RWPE2 (cell line): ENCODE measurements at regions not wholly inside any gene's neighbourhood (a gene's known extent, or its start where the extent isn't known, plus 50 kb on each side); places are given as distances from the start of the nearest gene placed in this dataset.

ENCODE experiments used
- ATAC-seq: fragments of 200-7000 bp; cut with Tn5 transposase; 3 replicates; pipeline ENCODE4 v1.9.1; 2021; ENCODE audit warnings: low read depth
- DNase-seq: peaks from one replicate; pipeline ENCODE4 v3.0.0-alpha.2; 2020; ENCODE audit warnings: low spot score
- H3K27ac ChIP-seq: fragments of 450-650 bp; 2 replicates; pipeline ENCODE4 v1.5.1; 2017; ENCODE audit warnings: mild to moderate bottlenecking; ENCODE audit not compliant: poor library complexity, severe bottlenecking
- H3K27me3 ChIP-seq: fragments of 250-450 bp; sonication (Bioruptor Pico); 2 replicates; pipeline ENCODE4 v1.5.1; 2021; ENCODE audit warnings: mild to moderate bottlenecking, moderate library complexity; ENCODE audit not compliant: insufficient read depth, poor library complexity, severe bottlenecking
- H3K36me3 ChIP-seq: fragments of 250-450 bp; sonication (Bioruptor Pico); 2 replicates; pipeline ENCODE4 v1.5.1; 2020; ENCODE audit warnings: low read depth, mild to moderate bottlenecking, moderate library complexity
- H3K4me1 ChIP-seq: fragments of 250-450 bp; sonication (Bioruptor Pico); 2 replicates; pipeline ENCODE4 v1.5.1; 2021; ENCODE audit warnings: mild to moderate bottlenecking, moderate library complexity; ENCODE audit not compliant: insufficient read depth, poor library complexity, severe bottlenecking
- H3K4me3 ChIP-seq: fragments of 250-450 bp; sonication (Bioruptor Pico); 2 replicates; pipeline ENCODE4 v1.5.1; 2021; ENCODE audit warnings: mild to moderate bottlenecking, moderate library complexity; ENCODE audit not compliant: severe bottlenecking
- H3K9me3 ChIP-seq: fragments of 250-450 bp; sonication (Bioruptor Pico); 2 replicates; pipeline ENCODE4 v1.5.1; 2021; ENCODE audit warnings: mild to moderate bottlenecking, moderate library complexity; ENCODE audit not compliant: severe bottlenecking
- CTCF ChIP-seq: fragments of 450-650 bp; IDR thresholded peaks from one replicate; pipeline ENCODE4 v1.5.1; 2017; ENCODE audit warnings: mild to moderate bottlenecking, moderate library complexity; ENCODE audit not compliant: poor library complexity, severe bottlenecking

GRCh38 chr10:127797339-127797738 lies 60.4 kb downstream of the FOXI2 start:
- DNase-seq (no peak), ATAC-seq (peak; percentile 42; the same call in 1 of the 3 replicates)
- Histone ChIP-seq H3K4me3 (no peak overlapping the region), H3K4me1 (no peaks in the 10 kb centered on the region), H3K36me3 (no peaks in the 10 kb centered on the region), H3K27ac (no peak overlapping the region), H3K27me3 (no peaks in the 10 kb centered on the region), H3K9me3 (no peaks in the 10 kb centered on the region)
- TF ChIP-seq CTCF = no peak

GRCh38 chr10:127798111-127798510 lies 61.1 kb downstream of the FOXI2 start:
- ATAC-seq (no peak), DNase-seq (no peak)
- TF ChIP-seq CTCF = no peak
- Histone ChIP-seq H3K27me3 (no peaks in the 10 kb centered on the region), H3K4me1 (no peaks in the 10 kb centered on the region), H3K9me3 (no peaks in the 10 kb centered on the region), H3K36me3 (no peaks in the 10 kb centered on the region), H3K27ac (no peak overlapping the region), H3K4me3 (no peak overlapping the region)

GRCh38 chr10:127801302-127801701 lies 64.3 kb downstream of the FOXI2 start:
- Histone ChIP-seq H3K9me3 (no peaks in the 10 kb centered on the region), H3K4me1 (no peaks in the 10 kb centered on the region), H3K36me3 (no peaks in the 10 kb centered on the region), H3K27me3 (peaks cover 9% of the 10 kb centered on the region), H3K27ac (no peak overlapping the region), H3K4me3 (no peak overlapping the region)
- no peak for ATAC-seq
- DNase-seq = no peak
- no peak for TF ChIP-seq CTCF

- Histone ChIP-seq H3K9me3 (no peaks in the 10 kb centered on the region), H3K4me3 (no peak overlapping the region), H3K27ac (no peak overlapping the region), H3K36me3 (no peaks in the 10 kb centered on the region), H3K27me3 (peaks cover 22% of the 10 kb centered on the region), H3K4me1 (no peaks in the 10 kb centered on the region)
- no peak for TF ChIP-seq CTCF
- ATAC-seq (no peak), DNase-seq (no peak)
Observed at GRCh38 chr10:127802531-127803095, 65.6 kb downstream of the FOXI2 start.

- ATAC-seq (no peak), DNase-seq (no peak)
- peaks cover 35% of the 10 kb centered on the region for H3K27me3 ChIP-seq
- no peak overlapping the region for H3K27ac ChIP-seq
- H3K4me3 ChIP-seq = no peak overlapping the region
- no peak for TF ChIP-seq CTCF
- no peaks in the 10 kb centered on the region for H3K9me3 ChIP-seq
- H3K4me1 ChIP-seq = no peaks in the 10 kb centered on the region
- H3K36me3 ChIP-seq = no peaks in the 10 kb centered on the region
Observed at GRCh38 chr10:127804696-127805095, 67.7 kb downstream of the FOXI2 start.
